ENCODE measurements at regions not wholly inside any gene's neighbourhood (a gene's known extent, or its start where the extent isn't known, plus 50 kb on each side); places are given as distances from the start of the nearest gene placed in this dataset.
"Not testable (repeated sequence)": the region's sequence is repeated elsewhere in the genome, so short reads cannot be mapped to it uniquely, and the experiment has no call there.

DNA sequence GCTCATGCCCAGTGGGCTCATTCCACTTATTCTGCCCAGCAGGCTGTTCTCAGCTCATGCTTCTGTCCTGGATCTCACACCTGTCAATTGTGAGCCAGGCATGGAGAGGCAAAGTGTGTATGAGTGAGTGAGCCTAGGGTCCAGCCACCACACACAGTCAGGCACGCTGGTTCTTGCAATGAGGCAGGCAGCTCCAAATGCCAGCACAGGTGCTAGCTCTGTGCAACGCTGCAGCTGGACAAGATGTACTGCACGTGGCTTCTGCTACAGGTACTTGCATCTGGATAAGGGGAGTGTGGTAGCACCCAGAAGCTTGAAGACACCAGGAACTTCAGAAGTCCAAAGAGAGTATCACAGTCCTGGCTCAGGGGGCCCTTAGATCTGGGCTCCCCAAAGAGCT lies 1249.4 kb upstream of the IGFBP7 start:
- DNase-seq: no peak

DNA sequence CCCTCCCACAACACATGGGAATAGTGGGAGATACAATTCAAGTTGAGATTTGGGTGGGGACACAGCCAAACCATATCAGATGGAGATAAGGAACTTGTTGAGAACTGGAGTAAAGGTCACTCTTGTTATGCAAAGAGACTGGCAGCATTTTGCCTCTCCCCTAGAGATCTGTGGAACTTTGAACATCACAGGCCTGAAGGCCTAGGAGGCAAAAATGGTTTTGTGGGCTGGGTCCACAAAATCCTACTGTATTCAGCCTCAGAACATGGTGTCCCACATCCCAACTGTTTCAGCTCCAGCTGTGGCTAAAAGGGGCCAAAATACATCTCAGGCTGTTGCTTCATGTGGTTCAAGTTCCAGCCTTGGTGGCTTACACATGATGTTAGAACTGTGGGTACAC lies 1247.8 kb upstream of the IGFBP7 start:
- no peak for DNase-seq

DNA sequence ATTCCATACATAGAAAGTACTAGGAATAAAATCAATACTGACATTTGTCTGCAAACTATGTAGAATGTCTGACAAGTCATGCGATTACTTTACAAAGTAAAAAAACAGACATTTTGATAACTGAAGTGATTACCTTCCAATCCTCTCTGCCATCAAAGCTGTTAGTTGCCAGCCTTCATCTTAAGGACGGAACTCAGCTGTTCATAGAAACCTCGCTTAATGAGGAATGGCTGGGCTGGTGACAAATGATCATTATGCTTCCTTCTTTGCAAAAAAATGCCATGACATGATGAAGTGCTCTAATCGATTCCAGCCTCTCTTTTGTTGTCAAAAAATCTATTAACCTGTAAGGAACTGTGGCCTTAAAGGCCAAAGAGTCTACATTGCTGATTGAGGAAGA lies 1214.9 kb upstream of the IGFBP7 start:
- no peak for DNase-seq

DNA sequence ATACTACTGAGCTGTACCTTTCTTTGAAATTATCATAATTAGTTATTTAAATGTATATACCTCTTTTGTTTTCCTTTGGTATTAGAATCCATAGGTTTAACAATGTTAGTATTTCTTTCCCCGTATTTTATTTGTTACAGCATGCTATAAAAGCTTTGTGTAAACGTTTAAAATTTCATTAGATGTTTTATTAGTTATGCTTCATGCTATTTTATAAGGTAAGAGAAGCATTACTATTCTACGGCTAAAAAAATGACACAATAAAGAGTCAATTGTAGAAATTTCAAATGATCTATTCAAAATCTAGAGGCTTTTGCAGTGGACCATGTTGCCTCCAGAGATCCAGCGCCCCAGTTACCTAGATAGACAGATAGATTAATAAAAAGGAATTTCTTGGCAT lies 1203.3 kb upstream of the IGFBP7 start:
- no peak for DNase-seq

DNA sequence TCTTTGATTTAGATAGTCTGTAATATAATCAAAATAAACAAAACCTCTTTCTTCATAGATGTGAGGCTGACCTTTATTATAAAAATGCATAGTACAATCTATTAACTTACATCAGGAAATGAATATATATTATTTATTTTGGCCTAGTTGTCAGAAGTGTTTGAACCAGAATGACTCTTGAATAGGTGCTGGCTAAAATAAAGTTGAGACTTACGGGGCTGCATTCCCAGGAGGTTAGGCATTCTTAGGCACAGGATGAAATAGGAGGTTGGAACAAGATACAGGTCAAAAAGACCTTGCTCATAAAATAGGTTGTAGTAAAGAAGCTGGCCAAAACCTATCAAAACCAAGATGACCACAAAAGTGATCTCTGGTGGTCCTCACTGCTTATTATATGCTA lies 1193.3 kb upstream of the IGFBP7 start:
- no peak for DNase-seq

DNA sequence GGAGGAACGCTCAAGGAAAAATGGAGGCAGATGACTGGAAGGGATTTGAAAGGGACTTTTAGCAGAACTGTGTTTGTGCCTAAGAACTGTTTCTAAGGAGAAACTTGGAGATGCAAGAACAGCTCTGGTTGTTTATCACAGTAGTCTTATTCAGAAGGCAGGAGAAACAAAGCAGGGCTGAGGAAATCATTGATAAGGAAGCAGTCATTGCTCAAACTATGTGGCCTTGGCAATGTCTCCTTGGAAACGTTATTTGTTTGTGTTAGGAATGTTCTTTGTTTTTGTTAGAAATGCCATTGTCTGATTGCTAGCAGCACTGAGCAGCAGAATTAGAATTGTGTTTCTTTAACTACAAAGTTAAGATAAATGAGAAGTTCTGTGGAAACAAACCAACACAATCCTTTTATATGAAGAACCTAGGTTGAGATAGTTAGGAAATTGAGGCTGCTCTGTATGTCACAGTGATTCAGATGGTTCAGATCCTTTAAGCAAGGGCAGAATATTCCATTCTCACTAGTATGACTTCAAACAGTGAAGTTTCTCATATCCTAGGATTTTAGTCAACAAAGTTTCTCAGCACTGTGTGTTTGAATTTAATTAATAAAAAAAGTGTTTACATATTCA lies 1191.3 kb upstream of the IGFBP7 start:
- DNase-seq: no peak

DNA sequence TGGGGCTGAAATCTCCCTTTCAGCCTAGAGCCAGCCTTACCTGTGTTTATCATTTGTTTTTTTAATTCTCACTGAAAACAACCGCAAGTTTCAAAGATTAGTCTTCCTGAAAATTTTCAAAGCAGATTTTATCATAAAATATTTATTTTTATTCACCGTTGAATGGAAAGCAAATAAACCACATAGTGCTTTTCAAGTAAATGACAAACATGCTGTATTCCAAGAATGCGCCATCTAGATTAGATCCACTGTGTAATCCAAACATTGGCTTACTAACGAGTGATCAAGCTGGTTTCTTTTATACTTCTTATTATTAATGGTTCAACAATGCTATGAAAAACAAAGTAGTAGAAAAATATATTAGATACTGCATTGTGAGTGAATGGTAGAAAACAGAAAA lies 1176.2 kb upstream of the IGFBP7 start:
- DNase-seq: no peak

DNA sequence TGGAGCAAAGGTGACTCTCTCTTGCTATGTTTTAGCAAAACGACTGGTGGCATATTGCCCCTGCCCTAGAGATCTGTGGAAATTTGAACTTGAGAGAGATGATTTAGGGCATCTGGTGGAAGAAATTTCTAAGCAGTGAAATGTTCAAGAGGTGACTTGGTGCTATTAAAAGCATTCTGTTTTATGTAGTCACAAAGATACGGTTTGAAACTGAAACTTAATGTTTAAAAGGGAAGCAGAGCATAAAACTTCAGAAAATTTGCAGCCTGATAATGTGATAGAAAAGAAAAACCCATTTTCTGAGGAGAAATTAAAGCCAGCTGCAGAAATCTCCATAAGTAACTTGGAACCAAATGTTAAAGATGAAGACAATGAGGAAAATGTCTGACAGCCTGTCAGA lies 1170.7 kb upstream of the IGFBP7 start:
- not testable (repeated sequence) for DNase-seq

DNA sequence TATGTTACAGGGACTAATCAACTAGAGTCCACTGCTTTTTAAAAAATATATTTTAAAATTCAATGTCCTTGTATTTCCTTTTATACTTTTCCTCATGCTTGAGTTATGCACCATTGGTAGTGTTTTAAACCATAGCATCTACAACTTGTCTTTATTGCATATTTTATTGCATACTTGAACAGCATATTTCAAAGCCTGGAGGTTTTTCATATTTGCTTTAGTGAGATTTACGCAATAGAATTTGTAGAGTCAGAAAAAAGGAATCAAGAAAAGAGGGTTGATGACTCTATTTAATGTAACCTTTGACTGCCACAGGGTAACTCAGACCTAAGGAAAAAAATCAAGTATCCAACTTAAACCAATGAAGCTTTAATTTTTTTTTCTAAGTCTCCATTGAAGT lies 1165.7 kb upstream of the IGFBP7 start:
- no peak for DNase-seq

DNA sequence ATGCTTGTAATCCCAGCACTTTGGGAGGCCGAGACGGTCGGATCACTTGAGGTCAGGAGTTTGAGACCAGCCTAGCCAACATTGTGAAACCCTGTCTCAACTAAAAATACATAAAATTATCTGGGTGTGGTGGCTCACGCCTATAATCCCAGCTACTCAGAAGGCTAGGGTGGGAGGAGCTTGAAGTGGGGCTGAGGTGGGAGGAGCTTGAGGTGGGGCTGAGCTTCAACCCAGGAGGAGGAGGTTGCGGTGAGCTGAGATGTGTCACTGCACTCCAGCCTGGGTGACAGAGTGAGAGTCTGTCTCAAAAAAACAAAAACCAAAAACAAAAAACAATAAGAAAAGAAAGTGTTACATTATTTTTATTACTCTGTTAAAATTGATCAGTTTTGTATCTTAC lies 1164.4 kb upstream of the IGFBP7 start:
- no peak for DNase-seq

DNA sequence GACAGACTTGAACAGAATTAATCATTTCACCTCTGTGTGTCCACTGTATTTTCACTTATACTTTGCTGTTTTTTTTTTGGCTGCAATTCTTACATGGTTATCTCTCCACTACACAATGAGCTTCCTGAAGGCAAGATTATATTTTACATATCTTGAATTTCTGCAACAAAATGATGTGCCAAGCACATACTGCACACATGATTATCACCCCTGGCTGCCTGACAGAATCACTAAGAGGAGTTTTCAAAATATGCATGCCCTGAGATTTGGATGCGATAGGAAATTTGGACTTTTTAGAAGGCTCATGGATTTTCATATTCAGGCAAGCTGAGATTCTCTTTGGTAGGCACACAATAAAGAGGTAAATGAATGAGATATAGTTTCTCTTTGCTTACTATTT lies 1162.1 kb upstream of the IGFBP7 start:
- DNase-seq: no peak

DNA sequence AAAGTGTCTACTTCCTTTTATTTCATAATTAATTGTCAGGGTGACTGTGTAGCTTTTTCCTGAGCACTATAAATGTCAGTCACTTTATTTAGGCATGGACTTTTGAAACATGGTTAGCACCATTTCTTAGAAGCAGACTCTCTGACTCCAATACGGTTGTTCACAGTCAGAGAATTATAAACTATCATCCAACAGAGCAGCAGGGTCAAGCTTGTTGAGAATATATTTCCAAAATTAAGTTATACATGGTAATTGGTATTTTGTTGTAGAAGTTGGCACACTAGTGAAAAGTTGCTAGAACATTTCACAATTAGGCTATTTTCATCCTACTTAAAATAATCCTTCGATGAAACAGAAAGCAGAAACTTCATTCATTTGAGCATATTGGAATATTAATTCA lies 1155.5 kb upstream of the IGFBP7 start:
- no peak for DNase-seq

DNA sequence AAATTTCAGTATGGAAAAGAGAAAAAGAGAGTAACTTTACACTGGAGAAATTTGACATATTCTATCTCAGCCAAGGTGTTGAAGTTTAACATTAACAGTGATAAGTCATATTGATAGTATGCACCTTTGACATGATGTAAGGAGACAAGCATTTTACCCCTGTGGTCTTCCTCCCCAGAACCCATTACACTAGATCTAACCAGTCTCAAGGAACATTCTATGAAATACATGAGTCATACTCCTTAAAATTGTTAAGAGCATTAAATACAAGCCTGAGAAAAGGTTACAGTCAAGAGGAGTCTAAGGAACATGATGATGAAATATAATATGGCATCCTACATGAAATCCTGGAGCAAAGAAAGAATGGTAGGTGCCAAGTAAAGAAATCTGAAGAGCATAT lies 1151.3 kb upstream of the IGFBP7 start:
- no peak for DNase-seq

DNA sequence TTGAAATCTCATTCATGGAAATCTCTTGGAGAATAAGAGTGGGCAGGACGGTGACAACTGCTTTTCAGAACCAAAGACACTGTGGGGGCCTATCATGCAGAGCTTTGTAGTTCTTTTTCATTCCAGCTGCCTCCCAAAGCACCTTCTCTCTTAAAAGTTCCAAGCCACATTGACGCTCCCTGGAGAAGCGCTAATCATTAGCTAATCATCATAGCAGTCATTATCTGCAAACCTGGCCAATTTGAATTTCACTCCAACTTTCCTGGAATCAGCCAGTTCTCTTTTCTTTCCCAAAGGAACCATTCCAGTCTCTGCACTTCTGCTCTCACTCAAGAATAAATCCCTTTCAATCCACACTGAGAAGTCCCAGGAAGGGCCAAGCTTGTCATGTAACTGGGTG lies 1144.1 kb upstream of the IGFBP7 start:
- no peak for DNase-seq

DNA sequence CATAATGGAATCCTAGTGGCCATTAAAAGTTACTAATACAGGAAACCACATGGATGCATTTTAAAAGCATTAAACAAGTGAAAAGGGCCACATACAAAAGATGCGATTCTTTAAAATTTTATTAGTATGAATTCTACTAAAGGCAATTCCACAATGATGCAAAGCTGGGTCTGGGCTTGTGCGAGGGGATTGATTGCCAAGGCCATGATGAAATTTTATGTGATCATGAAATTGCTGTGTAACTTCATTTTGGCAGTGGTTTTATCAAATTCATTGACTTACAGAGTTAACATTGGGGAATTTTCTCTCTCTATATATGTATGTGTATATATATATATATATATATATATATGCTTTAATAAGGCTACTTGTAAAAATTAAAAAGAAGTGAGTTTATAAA lies 1142.5 kb upstream of the IGFBP7 start:
- no peak for DNase-seq

DNA sequence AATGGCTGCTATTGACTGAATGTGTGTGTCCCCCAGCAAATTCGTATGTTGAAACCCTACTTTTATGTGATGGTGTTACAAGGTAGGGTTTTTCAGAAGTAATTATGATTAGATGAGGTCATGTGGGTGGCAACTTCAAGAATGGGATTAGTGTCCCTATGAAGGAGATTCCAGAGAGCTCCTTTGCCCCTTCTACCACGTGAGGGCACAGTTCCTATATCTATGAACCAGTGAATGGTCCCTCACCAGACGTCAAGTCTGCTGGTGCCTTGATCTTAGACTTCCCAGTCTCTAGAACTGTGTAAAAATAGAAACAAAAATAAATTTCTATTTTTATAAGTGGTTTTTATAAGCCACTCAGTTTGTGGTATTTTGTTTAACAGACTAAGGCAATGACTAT lies 1137.6 kb upstream of the IGFBP7 start:
- DNase-seq: no peak

DNA sequence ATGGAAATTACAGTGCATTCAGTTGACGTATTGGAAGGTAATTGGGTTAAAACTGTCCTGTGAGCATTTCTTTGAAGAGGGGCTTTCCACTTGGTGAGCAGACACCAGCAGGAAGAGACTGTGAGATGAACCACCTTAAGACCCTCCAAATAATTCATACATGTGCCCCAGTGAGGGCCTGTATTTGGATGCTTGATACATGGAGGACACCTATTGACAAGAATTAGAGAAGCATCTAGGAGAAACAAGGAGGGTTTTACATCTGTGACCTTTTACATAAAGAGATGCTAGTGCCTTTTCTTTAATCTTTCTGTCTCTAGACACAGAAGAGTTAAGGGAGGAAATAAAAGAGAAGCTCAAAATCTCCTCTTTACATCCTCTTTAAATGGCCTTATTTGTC lies 1115.3 kb upstream of the IGFBP7 start:
- no peak for DNase-seq

DNA sequence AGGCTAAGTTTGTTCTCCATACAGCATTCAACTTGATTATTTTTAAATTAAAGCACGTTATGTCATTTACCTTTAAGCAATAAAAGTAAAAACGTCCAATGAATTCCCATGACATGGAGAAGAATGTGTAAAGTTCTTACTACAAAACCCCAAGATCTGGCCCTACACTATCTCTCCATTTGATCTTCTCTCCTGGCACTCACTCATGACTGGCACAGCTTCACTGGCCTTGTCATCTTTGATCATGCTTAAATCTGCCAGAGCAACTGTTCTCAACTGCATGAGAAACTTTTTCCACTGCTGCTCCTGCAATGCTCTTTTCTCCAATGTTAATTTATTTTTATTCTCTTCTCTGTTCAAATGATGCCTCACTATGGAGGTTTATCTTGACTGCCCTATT lies 1109.0 kb upstream of the IGFBP7 start:
- no peak for DNase-seq

DNA sequence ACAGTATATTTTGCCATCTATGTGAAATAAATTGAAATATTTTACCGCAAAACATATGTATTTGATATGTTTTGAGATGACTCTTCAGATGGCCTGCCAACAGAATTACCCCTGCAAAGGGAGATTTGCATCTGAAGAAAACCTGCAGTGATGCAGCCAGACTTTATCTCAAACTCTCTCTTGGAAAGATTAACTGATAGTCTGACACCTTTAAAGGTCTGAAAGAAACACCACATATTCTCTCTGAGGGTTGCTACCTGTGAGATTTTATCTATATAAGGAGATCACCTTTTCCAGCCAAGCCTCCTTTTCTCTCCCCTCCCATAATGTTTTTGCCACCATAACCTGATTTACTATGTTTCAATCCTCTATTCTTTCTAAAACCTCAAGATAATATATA lies 1106.3 kb upstream of the IGFBP7 start:
- no peak for DNase-seq

DNA sequence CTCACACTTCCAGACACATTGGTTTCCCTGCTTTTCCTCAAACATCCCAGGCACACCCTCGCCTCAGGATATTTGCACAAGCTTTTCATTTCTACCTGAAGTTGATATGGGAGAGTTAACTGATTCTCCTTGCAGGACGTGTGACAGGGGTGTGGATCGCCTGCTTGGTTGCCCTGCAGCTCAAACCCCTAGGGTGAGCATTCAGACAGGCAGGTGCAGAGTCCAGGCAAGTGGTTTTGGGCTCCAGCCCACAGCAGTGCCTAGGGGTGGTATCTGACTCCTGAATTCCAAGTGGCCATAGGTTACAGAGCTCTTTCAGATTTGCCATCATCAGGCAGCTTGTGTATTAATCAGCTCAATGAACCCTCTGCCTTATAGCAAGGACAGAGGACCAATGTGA lies 1104.2 kb upstream of the IGFBP7 start:
- DNase-seq: no peak

DNA sequence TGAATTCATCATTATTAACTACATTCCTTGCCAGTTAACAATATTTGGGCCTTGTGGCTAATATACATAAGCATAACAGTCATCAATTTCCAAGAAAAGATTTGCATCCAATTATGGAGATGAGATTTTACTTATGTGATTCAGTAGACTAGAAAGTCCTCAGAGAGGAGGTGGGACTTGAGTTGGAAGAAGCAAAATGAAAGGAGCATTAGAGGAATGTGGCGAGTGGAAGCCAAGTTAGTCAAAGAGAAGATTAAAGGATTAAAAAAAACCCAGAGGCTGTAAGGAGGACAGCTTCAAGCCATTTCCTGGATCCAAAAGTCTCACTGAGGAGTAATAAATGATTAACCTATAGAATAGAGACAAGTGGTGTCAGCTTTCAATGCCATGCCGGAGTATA lies 1099.4 kb upstream of the IGFBP7 start:
- no peak for DNase-seq

DNA sequence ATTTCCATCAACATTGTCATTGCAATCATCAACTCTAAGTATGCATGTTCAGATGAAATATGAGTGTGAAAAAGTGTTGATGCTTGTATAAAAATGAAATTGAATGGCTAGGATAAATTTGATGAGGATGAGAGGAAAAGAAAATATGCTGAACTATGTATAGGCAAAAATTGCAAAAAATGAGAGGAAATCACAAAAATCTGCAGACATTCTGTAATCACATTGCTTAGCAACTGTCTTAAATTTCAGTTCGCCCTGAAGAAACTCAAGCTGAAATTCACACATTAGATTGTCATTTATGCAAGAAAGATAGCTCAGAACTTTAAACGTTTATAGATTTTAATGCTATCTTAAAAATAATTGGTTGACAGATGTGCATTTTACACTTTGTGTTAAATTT lies 1098.8 kb upstream of the IGFBP7 start:
- DNase-seq: no peak

DNA sequence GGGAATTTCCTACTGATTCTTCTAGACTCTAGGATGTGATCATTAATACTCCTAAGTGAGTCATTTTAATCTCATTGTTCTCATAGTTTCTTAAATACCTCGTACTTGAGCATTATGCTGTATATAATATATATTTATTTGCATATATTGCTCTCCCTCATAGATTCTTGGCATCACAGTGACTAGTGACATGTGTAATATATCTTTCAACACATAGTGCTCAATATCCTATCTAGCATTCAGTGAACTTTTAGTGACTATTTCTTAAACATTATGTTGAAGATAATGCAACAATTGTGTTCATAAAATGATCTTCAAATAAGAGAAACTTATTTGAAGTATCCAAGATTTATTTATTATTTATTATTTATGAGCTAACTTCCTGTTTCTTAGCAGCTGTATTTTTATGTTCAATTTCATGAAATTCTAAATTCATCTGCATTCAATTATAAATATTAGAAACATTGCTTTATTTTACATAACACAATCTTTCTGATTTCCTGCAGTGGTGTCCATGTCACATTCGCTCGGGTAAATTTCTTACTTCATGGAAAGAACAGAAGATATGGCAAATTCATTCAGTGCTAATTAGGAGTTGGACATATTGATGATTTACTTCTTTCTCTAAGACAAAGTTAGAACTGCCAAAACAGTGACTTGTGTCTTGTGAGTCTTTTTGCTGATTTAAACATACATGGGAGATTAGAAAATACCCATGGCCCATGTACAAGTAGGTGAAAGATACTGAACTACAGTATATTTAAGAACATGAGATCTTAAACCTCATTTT lies 1095.5 kb upstream of the IGFBP7 start:
- DNase-seq: no peak

DNA sequence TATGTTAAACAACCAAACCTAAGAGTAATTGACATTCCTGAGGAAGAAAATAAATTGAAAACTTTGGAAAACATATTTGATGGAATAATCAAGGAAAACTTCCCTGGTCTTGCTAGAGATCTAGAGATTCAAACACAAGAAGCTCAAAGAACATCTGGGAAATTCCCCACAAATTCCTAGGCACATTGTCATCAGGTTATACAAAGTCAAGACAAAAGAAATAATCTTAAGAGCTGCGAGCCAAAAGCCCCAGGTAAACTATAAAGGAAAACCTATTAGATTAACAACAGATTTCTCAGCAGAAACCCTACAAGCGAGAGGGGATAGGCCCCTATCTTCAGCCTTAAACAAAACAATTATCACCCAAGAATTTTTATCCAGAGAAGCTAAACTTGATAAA lies 1082.0 kb upstream of the IGFBP7 start:
- no peak for DNase-seq

DNA sequence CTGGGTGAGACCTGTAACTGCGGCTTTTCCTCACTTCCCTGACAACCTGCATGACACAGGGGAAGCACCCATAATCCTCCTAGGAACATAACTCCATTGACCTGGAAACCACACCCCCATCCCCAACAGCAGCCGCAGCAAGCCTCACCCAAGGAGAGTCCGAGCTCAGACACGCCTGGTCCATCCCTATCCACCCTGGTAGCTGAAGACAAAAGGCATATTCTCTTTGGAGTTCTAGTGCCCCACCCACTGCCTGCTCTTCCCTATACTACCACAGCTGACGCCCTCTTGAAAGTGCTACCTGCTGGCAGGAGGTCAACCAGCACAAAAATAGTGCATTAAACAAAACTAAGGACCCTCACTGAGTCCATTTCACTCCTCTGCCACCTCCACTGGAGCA lies 1080.9 kb upstream of the IGFBP7 start:
- no peak for DNase-seq

All from T-helper 9 cell (primary cell).